GM21786 (cell line): ENCODE measurements at regions not wholly inside any gene's neighbourhood (a gene's known extent, or its start where the extent isn't known, plus 50 kb on each side); places are given as distances from the start of the nearest gene placed in this dataset.

Experiments used
- ATAC-seq: cut with Tn5 transposase; IDR thresholded peaks from one replicate; pipeline ENCODE4 v1.9.1; 2021; ENCODE audit not compliant: unreplicated experiment

GRCh38 chr2:123036300-123036699 lies 988.8 kb upstream of the CNTNAP5 start:
- no peak for ATAC-seq

- no peak for ATAC-seq
Observed at GRCh38 chr2:123040506-123040905, 984.6 kb upstream of the CNTNAP5 start.

- no peak for ATAC-seq
Observed at GRCh38 chr2:123043458-123043857, 981.6 kb upstream of the CNTNAP5 start.

- ATAC-seq, result no peak
Observed at GRCh38 chr2:123045713-123046112, 979.4 kb upstream of the CNTNAP5 start.

GRCh38 chr2:123047186-123047585 lies 977.9 kb upstream of the CNTNAP5 start:
- ATAC-seq, result no peak

GRCh38 chr2:123051136-123051535 lies 974.0 kb upstream of the CNTNAP5 start:
- no peak for ATAC-seq

GRCh38 chr2:123061534-123061933 lies 963.6 kb upstream of the CNTNAP5 start:
- no peak for ATAC-seq

GRCh38 chr2:123073371-123073770 lies 951.7 kb upstream of the CNTNAP5 start:
- ATAC-seq, result no peak

GRCh38 chr2:123073956-123074355 lies 951.1 kb upstream of the CNTNAP5 start:
- ATAC-seq, result no peak

- no peak for ATAC-seq
Observed at GRCh38 chr2:123077101-123077500, 948.0 kb upstream of the CNTNAP5 start.

GRCh38 chr2:123080331-123080730 lies 944.8 kb upstream of the CNTNAP5 start:
- ATAC-seq, result peak; percentile 73

GRCh38 chr2:123085484-123085883 lies 939.6 kb upstream of the CNTNAP5 start:
- no peak for ATAC-seq

GRCh38 chr2:123086613-123087385 lies 938.3 kb upstream of the CNTNAP5 start:
- no peak for ATAC-seq

- ATAC-seq, result no peak
Observed at GRCh38 chr2:123091471-123091870, 933.6 kb upstream of the CNTNAP5 start.

GRCh38 chr2:123093199-123093598 lies 931.9 kb upstream of the CNTNAP5 start:
- no peak for ATAC-seq

- ATAC-seq, result no peak
Observed at GRCh38 chr2:123095219-123095835, 929.8 kb upstream of the CNTNAP5 start.

- no peak for ATAC-seq
Observed at GRCh38 chr2:123098619-123099018, 926.5 kb upstream of the CNTNAP5 start.

GRCh38 chr2:123101434-123101833 lies 923.7 kb upstream of the CNTNAP5 start:
- no peak for ATAC-seq

GRCh38 chr2:123103902-123104301 lies 921.2 kb upstream of the CNTNAP5 start:
- ATAC-seq, result no peak

- no peak for ATAC-seq
Observed at GRCh38 chr2:123116595-123116994, 908.5 kb upstream of the CNTNAP5 start.

GRCh38 chr2:123127236-123127635 lies 897.9 kb upstream of the CNTNAP5 start:
- ATAC-seq, result no peak

- no peak for ATAC-seq
Observed at GRCh38 chr2:123128951-123129350, 896.1 kb upstream of the CNTNAP5 start.

- ATAC-seq, result no peak
Observed at GRCh38 chr2:123136419-123136818, 888.7 kb upstream of the CNTNAP5 start.
